ENCODE measurements at regions not wholly inside any gene's neighbourhood (a gene's known extent, or its start where the extent isn't known, plus 50 kb on each side); places are given as distances from the start of the nearest gene placed in this dataset.
"Not testable (repeated sequence)": the region's sequence is repeated elsewhere in the genome, so short reads cannot be mapped to it uniquely, and the experiment has no call there.

DNA sequence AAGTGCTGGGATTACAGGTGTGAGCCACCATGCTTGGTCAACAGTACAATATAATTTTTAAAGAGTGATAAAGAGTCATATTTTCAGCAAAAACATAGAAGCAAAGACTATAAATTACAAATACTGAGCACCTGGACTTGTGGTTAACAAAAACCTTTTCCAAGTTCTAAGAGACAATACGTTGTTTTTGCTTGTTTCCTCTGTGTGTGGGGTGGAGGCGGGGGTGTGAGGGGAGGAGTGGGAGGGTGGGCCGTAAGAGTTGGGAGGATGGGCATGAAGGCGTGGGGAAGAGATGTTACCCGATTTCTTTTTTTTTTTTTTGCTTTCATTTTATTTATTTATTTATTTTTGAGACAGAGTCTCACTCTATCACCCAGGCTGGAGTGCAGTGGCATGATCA lies 78.0 kb upstream of the WIPF1 start:
- TF ChIP-seq, protein P1, sequence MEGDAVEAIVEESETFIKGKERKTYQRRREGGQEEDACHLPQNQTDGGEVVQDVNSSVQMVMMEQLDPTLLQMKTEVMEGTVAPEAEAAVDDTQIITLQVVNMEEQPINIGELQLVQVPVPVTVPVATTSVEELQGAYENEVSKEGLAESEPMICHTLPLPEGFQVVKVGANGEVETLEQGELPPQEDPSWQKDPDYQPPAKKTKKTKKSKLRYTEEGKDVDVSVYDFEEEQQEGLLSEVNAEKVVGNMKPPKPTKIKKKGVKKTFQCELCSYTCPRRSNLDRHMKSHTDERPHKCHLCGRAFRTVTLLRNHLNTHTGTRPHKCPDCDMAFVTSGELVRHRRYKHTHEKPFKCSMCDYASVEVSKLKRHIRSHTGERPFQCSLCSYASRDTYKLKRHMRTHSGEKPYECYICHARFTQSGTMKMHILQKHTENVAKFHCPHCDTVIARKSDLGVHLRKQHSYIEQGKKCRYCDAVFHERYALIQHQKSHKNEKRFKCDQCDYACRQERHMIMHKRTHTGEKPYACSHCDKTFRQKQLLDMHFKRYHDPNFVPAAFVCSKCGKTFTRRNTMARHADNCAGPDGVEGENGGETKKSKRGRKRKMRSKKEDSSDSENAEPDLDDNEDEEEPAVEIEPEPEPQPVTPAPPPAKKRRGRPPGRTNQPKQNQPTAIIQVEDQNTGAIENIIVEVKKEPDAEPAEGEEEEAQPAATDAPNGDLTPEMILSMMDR (IDR thresholded peaks at IDR 0.05): no peak
- Mint-ChIP-seq H3K4me3 (ENCODE audit: unreplicated experiment) (no peak overlapping the region), H3K4me1 (ENCODE audit: low read depth) (peaks cover 33% of the 10 kb centered on the region), H3K27ac (ENCODE audit: unreplicated experiment) (no peak overlapping the region), H3K27me3 (ENCODE audit: low read depth) (no peaks in the 10 kb centered on the region), H3K36me3 (ENCODE audit: low read depth) (peaks cover 8% of the 10 kb centered on the region), H3K9me3 (ENCODE audit: low read depth) (peaks cover 7% of the 10 kb centered on the region)
- DNase-seq (ENCODE audit: low spot score): no peak

DNA sequence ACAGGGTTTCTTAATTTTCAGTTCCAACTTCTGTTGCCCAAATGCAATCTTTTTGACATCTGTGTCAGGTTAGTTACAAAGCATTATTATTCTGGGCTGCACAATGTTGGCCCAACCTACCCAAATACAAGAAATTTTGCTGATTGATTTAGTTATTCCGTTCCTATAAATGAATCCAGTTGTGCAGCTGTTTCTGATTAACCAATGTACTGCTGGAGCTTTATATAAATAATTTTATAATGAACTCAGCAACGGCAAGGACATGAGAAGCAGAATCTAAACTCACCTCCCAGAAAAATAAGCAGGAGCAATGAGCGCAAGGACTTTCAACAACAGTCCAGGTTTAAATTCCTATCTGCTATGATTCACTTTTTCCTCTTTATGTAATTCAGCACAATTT lies 76.3 kb upstream of the WIPF1 start:
- TF ChIP-seq, protein P1 (IDR thresholded peaks at IDR 0.05): no peak
- Mint-ChIP-seq H3K27me3 (ENCODE audit: low read depth) (no peaks in the 10 kb centered on the region), H3K9me3 (ENCODE audit: low read depth) (peaks cover 7% of the 10 kb centered on the region), H3K4me1 (ENCODE audit: low read depth) (peaks cover 23% of the 10 kb centered on the region), H3K27ac (ENCODE audit: unreplicated experiment) (peak overlapping the region; percentile 17), H3K36me3 (ENCODE audit: low read depth) (peaks cover 8% of the 10 kb centered on the region), H3K4me3 (ENCODE audit: unreplicated experiment) (no peak overlapping the region)
- no peak for DNase-seq (ENCODE audit: low spot score)

DNA sequence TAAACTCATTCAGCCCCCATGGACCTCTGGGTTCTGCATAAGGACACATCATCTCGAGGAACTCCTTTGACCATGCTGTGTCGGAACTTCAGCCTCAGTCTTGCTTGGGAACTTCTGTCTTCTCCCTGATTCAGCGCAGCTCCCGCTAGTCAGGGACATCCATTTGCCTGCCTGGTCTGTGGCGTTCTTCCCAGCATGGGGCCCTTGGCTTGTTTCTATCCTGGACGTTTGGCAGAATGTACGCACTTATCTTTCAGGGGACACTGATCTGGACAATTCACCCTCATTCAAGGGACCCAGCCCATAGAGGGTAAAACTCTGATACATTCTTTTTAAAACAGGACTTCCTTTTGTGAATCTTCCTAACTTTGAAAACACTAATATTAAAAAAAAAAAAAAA lies 75.8 kb upstream of the WIPF1 start:
- no peak for DNase-seq (ENCODE audit: low spot score)
- H3K9me3 Mint-ChIP-seq (ENCODE audit: low read depth): peaks cover 7% of the 10 kb centered on the region
- peaks cover 8% of the 10 kb centered on the region for H3K36me3 Mint-ChIP-seq (ENCODE audit: low read depth)
- H3K27me3 Mint-ChIP-seq (ENCODE audit: low read depth): no peaks in the 10 kb centered on the region
- H3K4me1 Mint-ChIP-seq (ENCODE audit: low read depth): peaks cover 19% of the 10 kb centered on the region
- H3K27ac Mint-ChIP-seq (ENCODE audit: unreplicated experiment): no peak overlapping the region
- TF ChIP-seq, protein P1 (IDR thresholded peaks at IDR 0.05): no peak
- no peak overlapping the region for H3K4me3 Mint-ChIP-seq (ENCODE audit: unreplicated experiment)

DNA sequence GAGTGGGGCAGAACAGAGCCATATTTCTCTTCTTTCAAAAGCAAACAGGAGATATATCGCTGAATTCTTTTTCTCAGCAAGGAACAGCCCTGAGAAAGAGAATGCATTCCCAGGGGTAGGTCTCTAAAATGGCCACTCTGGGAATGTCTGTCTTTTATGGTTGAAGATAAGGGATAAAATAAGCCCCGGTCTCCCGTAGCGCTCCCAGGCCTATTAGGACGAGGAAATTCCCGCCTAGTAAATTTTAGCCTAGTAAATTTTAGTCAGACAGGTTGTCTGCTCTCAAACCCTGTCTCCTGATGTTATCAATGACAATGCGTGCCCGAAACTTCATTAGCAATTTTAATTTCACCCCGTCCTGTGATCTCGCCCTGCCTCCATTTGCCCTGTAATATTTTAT lies 73.9 kb upstream of the WIPF1 start:
- not testable (repeated sequence) for H3K27ac Mint-ChIP-seq (ENCODE audit: unreplicated experiment); H3K27me3 Mint-ChIP-seq (ENCODE audit: low read depth); H3K9me3 Mint-ChIP-seq (ENCODE audit: low read depth); DNase-seq (ENCODE audit: low spot score); H3K4me3 Mint-ChIP-seq (ENCODE audit: unreplicated experiment); H3K36me3 Mint-ChIP-seq (ENCODE audit: low read depth)
- peaks cover 23% of the 10 kb centered on the region for H3K4me1 Mint-ChIP-seq (ENCODE audit: low read depth)

DNA sequence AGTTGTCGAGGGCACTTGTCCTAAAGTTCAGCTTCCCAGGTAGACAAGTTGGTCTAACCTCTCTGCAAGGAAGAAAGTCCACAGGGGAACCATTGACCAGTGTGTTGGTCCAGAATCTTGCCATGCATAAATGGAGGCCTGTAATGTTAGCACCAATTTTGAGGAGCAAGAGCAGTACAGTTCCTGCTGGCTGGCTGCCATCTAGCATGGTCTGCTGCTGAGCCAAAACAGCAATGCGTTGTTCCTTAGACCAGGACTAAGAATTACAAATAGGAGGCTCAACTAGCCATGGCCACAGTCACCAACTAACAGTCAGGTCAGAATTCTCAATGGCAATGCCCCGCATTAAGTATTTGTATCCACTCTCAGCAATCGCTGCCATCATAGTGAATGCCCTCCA lies 72.8 kb upstream of the WIPF1 start:
- no peaks in the 10 kb centered on the region for H3K27me3 Mint-ChIP-seq (ENCODE audit: low read depth)
- no peak overlapping the region for H3K27ac Mint-ChIP-seq (ENCODE audit: unreplicated experiment)
- peaks cover 27% of the 10 kb centered on the region for H3K4me1 Mint-ChIP-seq (ENCODE audit: low read depth)
- no peak overlapping the region for H3K4me3 Mint-ChIP-seq (ENCODE audit: unreplicated experiment)
- DNase-seq (ENCODE audit: low spot score): no peak
- peaks cover 7% of the 10 kb centered on the region for H3K36me3 Mint-ChIP-seq (ENCODE audit: low read depth)
- H3K9me3 Mint-ChIP-seq (ENCODE audit: low read depth): peaks cover 7% of the 10 kb centered on the region
- TF ChIP-seq, protein P1 (IDR thresholded peaks at IDR 0.05): no peak

DNA sequence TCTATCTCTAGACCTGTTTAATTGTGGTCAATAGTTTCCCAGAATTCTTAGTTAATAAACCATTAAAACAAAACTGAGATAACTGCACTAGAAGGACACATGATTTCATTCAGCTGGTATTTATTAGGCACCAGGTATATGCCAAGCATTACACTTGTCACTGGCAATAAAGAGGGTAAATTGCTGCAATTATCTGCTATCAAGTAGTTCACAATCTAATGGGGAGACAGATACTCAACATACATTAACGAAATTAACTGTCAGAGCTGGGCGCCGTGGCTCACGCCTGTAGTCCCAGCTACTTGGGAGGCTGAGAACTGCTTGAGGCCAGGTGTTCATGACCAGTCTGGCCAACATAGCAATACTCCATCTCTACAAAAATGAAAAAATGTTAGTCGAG lies 71.7 kb upstream of the WIPF1 start:
- Mint-ChIP-seq H3K27ac (ENCODE audit: unreplicated experiment) (no peak overlapping the region), H3K4me3 (ENCODE audit: unreplicated experiment) (no peak overlapping the region), H3K9me3 (ENCODE audit: low read depth) (peaks cover 7% of the 10 kb centered on the region), H3K27me3 (ENCODE audit: low read depth) (no peaks in the 10 kb centered on the region), H3K36me3 (ENCODE audit: low read depth) (peaks cover 5% of the 10 kb centered on the region), H3K4me1 (ENCODE audit: low read depth) (peaks cover 25% of the 10 kb centered on the region)
- TF ChIP-seq, protein P1 (IDR thresholded peaks at IDR 0.05): no peak
- DNase-seq (ENCODE audit: low spot score): no peak

Measured in chondrocyte (in vitro differentiated cells).